GM12892 (cell line): ENCODE measurements at regions not wholly inside any gene's neighbourhood (a gene's known extent, or its start where the extent isn't known, plus 50 kb on each side); places are given as distances from the start of the nearest gene placed in this dataset.

ENCODE experiments used
- POLR2A ChIP-seq: IDR thresholded peaks from 2 replicates; pipeline ENCODE4 v1.6.1; 2011; ENCODE audit warnings: low read depth, low read length, control low read depth
- TAF1 ChIP-seq: IDR thresholded peaks from 2 replicates; pipeline ENCODE4 v1.6.1; 2011; ENCODE audit warnings: low read depth, mild to moderate bottlenecking, control low read depth, low read length, borderline replicate concordance

- TF ChIP-seq POLR2A (no peak), TAF1 (no peak)
These were observed 626.3 kb upstream of the CCNG1 start for GRCh38 chr5:162811071-162811470.
